Neural progenitor cell (in vitro differentiated cells): ENCODE measurements at regions not wholly inside any gene's neighbourhood (a gene's known extent, or its start where the extent isn't known, plus 50 kb on each side); places are given as distances from the start of the nearest gene placed in this dataset.

Experiments used
- CTCF ChIP-seq: fragments of 200-600 bp; sonication (generic); IDR thresholded peaks from 2 replicates; pipeline ENCODE4 v1.5.1; 2017; ENCODE audit warnings: antibody characterized with exemption, mild to moderate bottlenecking
- EZH2 ChIP-seq: fragments of 200-600 bp; sonication (generic); IDR thresholded peaks from 2 replicates; pipeline ENCODE4 v1.6.1; 2017; ENCODE audit warnings: antibody characterized with exemption, mild to moderate bottlenecking, moderate library complexity

GRCh38 chr4:107391630-107392028, 328.4 kb downstream of the PAPSS1 start:
- TF ChIP-seq CTCF (no peak), EZH2 (no peak)
